Liver (tissue), 3 donors: ENCODE measurements at regions not wholly inside any gene's neighbourhood (a gene's known extent, or its start where the extent isn't known, plus 50 kb on each side); places are given as distances from the start of the nearest gene placed in this dataset.

ENCODE experiments used
- ATF3 ChIP-seq: IDR thresholded peaks from 2 replicates; pipeline ENCODE4 v1.6.1; 2016; ENCODE audit warnings: antibody characterized with exemption
- CTCF ChIP-seq: fragments of 150-350 bp; IDR thresholded peaks from 2 replicates; pipeline ENCODE4 v1.5.1; 2017; ENCODE audit warnings: improper control_type of control experiment, low read depth, low read length; ENCODE audit not compliant: missing input control
- EGR1 ChIP-seq, 2 donors: IDR thresholded peaks; 2 replicates each; pipeline ENCODE4 v1.6.1; 2016 to 2018; ENCODE audit warnings: antibody characterized with exemption in 2 of 2, low read depth in 2 of 2
- GABPA ChIP-seq, 2 donors: IDR thresholded peaks in 1 of 2; conservative IDR thresholded peaks in 1 of 2; 2 replicates each; pipeline ENCODE4 v1.6.1; 2016; ENCODE audit warnings: antibody characterized with exemption in 2 of 2, mild to moderate bottlenecking in 1 of 2, moderate library complexity in 1 of 2
- JUND ChIP-seq, 2 donors: IDR thresholded peaks; 2 replicates each; pipeline ENCODE4 v1.6.1; 2016; ENCODE audit warnings: antibody characterized with exemption in 2 of 2
- MAX ChIP-seq: IDR thresholded peaks from 2 replicates; pipeline ENCODE4 v1.6.1; 2016; ENCODE audit warnings: antibody characterized with exemption
- RAD21 ChIP-seq, 2 donors: IDR thresholded peaks; 2 replicates each; pipeline ENCODE4 v1.6.1; 2016; ENCODE audit warnings: antibody characterized with exemption in 2 of 2, mild to moderate bottlenecking in 2 of 2
- REST ChIP-seq: IDR thresholded peaks from 2 replicates; pipeline ENCODE4 v1.6.1; 2016; ENCODE audit warnings: antibody characterized with exemption, mild to moderate bottlenecking
- RXRA ChIP-seq, 2 donors: IDR thresholded peaks; 2 replicates each; pipeline ENCODE4 v1.6.1; 2017 to 2018; ENCODE audit warnings: antibody characterized with exemption in 2 of 2, mild to moderate bottlenecking in 1 of 2
- SP1 ChIP-seq: IDR thresholded peaks from 2 replicates; pipeline ENCODE4 v1.6.1; 2018; ENCODE audit warnings: antibody characterized with exemption, mild to moderate bottlenecking
- TAF1 ChIP-seq: conservative IDR thresholded peaks from 2 replicates; pipeline ENCODE4 v1.6.1; 2016; ENCODE audit warnings: antibody characterized with exemption, mild to moderate bottlenecking
- YY1 ChIP-seq: IDR thresholded peaks from 2 replicates; pipeline ENCODE4 v1.6.1; 2016; ENCODE audit warnings: antibody characterized with exemption, mild to moderate bottlenecking
- ZBTB33 ChIP-seq: IDR thresholded peaks from 2 replicates; pipeline ENCODE4 v1.6.1; 2016; ENCODE audit warnings: antibody characterized with exemption
- donor health status: healthy.
- donor health status: healthy.

GRCh38 chr21:20720623-20721022, 277.6 kb upstream of the NCAM2 start:
- TF ChIP-seq GABPA (IDR thresholded peaks at IDR 0.05 in 1 of 2, conservative IDR thresholded peaks at IDR 0.05 in 1 of 2) (no peak), JUND (IDR thresholded peaks at IDR 0.05) (no peak), CTCF (no peak), MAX (no peak), YY1 (no peak), TAF1 (no peak), REST (no peak), SP1 (no peak), EGR1 (IDR thresholded peaks at IDR 0.05; ENCODE audit: low read depth in 2 of 2) (no peak), RAD21 (IDR thresholded peaks at IDR 0.05) (no peak), RXRA (IDR thresholded peaks at IDR 0.05) (no peak), ATF3 (no peak), ZBTB33 (no peak)
